GM19467 (cell line): ENCODE measurements at regions not wholly inside any gene's neighbourhood (a gene's known extent, or its start where the extent isn't known, plus 50 kb on each side); places are given as distances from the start of the nearest gene placed in this dataset.

Experiments
- ATAC-seq: cut with Tn5 transposase; IDR thresholded peaks from one replicate; pipeline ENCODE4 v1.9.1; 2021; ENCODE audit warnings: mild to moderate bottlenecking, moderate library complexity; ENCODE audit not compliant: unreplicated experiment

DNA sequence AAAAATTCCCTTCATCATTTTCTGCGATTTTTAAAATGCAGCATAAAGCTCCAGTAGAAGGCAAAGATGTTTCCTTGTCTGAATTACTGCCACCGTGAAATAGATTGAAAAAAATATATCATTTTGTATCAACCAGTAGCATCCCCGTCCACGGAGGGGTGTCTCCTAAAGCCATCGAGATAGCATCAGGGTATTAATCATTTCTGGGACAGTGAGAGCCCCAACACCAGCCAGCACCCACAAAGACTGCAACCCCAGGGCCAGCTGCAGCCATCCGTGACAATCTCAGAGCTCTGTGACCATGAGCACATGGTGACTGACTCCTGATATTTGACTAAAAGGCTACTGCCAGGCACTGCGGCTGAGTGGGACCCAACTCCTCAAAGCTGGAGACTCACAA lies 64.1 kb upstream of the SIX3 start:
- no peak for ATAC-seq

DNA sequence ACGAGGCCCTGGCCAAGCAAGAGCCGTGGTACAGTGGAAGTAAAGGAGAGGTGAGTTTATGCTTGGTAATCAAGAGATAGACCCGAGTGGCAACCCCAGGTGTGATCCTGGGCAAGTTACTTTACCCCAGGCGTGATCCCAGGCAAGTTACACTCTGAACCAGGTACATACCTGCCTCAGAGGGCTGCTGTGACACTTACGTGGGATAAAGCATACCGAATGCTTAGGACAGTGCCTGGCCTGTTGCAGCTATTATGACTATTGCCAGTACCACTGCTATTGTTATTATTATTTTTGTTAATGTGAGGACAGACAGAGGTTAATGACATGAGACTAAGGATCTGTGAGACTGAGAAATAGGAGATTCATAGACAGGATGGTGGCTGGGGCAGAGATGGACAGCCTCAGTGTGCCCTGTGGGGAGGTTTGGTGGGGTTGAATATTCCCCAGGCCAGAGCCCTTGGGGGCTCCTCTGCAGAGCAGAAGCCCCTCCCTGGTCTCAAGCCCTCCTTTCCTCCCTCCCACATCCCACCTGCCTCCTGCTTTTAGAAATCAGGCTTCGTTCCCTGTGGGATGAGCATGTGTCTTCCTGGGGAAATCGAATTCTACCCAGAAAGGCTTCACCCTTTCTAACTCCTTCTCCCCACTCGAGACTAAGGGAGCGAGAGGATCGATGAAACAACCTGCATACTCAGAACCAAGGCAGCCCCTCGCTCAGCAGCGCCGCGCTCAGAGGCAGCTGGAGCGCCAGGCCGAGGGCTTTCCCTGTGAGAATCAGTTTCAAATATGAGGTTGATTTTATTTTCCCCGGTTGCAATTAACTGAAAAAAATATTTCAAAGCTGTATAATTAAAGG lies 62.0 kb upstream of the SIX3 start:
- ATAC-seq = no peak

- no peak for ATAC-seq
Observed at GRCh38 chr2:44880125-44880483, 61.4 kb upstream of the SIX3 start.

DNA sequence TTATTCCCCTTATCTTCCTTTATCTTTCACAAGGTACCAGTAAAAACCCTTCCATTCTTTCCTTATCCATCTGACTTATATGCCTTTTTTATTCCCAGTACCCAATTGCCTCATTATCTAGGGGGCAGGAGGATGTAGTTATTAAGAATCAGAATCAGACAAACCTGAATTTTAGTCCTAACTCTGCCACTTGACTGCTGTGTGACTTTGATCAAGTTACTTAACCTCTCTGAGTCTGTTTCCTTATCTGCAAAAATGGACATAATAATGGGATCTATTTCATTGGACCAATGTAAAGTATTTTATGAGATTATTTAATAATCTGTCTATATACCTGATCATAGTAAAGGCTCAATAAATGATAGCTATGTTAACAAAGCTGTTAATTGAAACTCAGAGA lies 59.6 kb upstream of the SIX3 start:
- ATAC-seq = no peak

GRCh38 chr2:44883356-44883755 lies 58.1 kb upstream of the SIX3 start:
- no peak for ATAC-seq

DNA sequence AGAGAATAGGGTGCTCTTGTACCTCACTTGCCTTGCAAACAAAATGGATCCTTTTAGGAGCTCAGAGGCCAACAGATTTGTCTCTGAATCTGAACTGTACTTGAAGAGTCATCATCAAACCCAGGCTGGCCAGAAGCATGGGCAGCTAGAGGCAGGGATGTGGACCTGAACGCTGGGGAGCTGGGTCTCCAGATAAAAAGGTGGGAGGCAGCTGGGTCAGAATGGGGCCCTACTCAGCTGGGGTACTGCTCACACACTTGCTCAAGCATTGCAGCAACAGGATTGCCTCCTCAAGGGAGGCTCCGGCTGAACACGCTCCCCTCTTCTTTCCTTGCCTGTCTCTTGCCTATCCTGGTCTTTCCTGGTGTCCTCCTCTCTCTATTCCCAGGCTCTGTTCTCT lies 57.3 kb upstream of the SIX3 start:
- ATAC-seq = no peak

GRCh38 chr2:44884677-44885076 lies 56.8 kb upstream of the SIX3 start:
- ATAC-seq = no peak

- no peak for ATAC-seq
Observed at GRCh38 chr2:44886414-44886813, 55.1 kb upstream of the SIX3 start.

GRCh38 chr2:44889096-44889495 lies 52.4 kb upstream of the SIX3 start:
- ATAC-seq = no peak
